Endothelial cell of umbilical vein (primary cell): ENCODE measurements at regions not wholly inside any gene's neighbourhood (a gene's known extent, or its start where the extent isn't known, plus 50 kb on each side); places are given as distances from the start of the nearest gene placed in this dataset.

Experiments used
- BruUV-seq: library from RNA; stranded (reverse); fragments of 400-500 nt; replicated peaks from 2 replicates; lab custom pipeline; 2021; lab: Mats Ljungman, UMichigan
- CTCF ChIA-PET: fragments of 300-600, 350-600 bp; sonication (Branson Sonifier 250); formaldehyde crosslinking; loops from one replicate; lab custom pipeline; 2021; ENCODE audit warnings: antibody characterized with exemption, inconsistent platforms; lab: Charles Lee
- POLR2A ChIA-PET: fragments of 300-600, 350-600 bp; sonication (Branson Sonifier 250); formaldehyde crosslinking; loops from one replicate; lab custom pipeline; 2021; ENCODE audit warnings: antibody characterized with exemption, inconsistent platforms; lab: Charles Lee
- DNase-seq: peaks from one replicate; pipeline ENCODE4 v3.0.0-alpha.2; 2011; ENCODE audit warnings: low read depth, low spot score
- FAIRE-seq: peaks from 2 replicates; lab custom pipeline; 2011; peaks lifted over from hg19 to GRCh38; lab: Jason Lieb, UNC
- H2AFZ ChIP-seq: 2 replicates; pipeline ENCODE4 v1.6.0; 2012; ENCODE audit warnings: low read depth, low read length, control low read depth, inconsistent platforms
- H3K27ac ChIP-seq: 2 replicates; pipeline ENCODE4 v1.5.1; 2011; ENCODE audit warnings: low read depth, mild to moderate bottlenecking, control low read depth, low read length, moderate library complexity; ENCODE audit not compliant: insufficient read depth
- H3K27me3 ChIP-seq, 2 experiments: 2 replicates each; pipeline versions ENCODE4 v1.6.0 to v1.6.1; 2011; ENCODE audit warnings: low read length in 2 of 2, mixed read lengths in 1 of 2; ENCODE audit not compliant: control insufficient read depth in 2 of 2, insufficient read depth in 2 of 2
- H3K36me3 ChIP-seq, 2 experiments: 2 replicates in 1 of 2; 3 replicates in 1 of 2; pipeline ENCODE4 v1.5.1; 2011; ENCODE audit warnings: low read length in 2 of 2, mild to moderate bottlenecking in 1 of 2, moderate library complexity in 1 of 2; ENCODE audit not compliant: control insufficient read depth in 2 of 2, insufficient read depth in 2 of 2; ENCODE audit errors: extremely low read depth in 1 of 2
- H3K4me1 ChIP-seq: 3 replicates; pipeline ENCODE4 v1.5.1; 2011; ENCODE audit warnings: mild to moderate bottlenecking, low read length; ENCODE audit not compliant: control insufficient read depth, insufficient read depth; ENCODE audit errors: extremely low read depth
- H3K4me2 ChIP-seq: 2 replicates; pipeline ENCODE4 v1.6.1; 2011; ENCODE audit warnings: low read length, control low read depth, mixed read lengths; ENCODE audit not compliant: insufficient read depth
- H3K4me3 ChIP-seq, 3 experiments: fragments of 200-600 bp in 1 of 3; sonication (generic), shearing (Covaris generic) in 1 of 3; replicated peaks in 1 of 3; 2 replicates each; pipeline ENCODE4 v1.5.1; 2011 to 2016; ENCODE audit warnings: control low read depth in 3 of 3, low read length in 3 of 3, mild to moderate bottlenecking in 2 of 3, inconsistent platforms in 1 of 3, low read depth in 1 of 3, moderate library complexity in 1 of 3; ENCODE audit not compliant: insufficient read depth in 1 of 3
- H3K79me2 ChIP-seq: 2 replicates; pipeline ENCODE4 v1.6.0; 2012; ENCODE audit warnings: low read length, inconsistent platforms; ENCODE audit not compliant: control insufficient read depth, insufficient read depth
- H3K9ac ChIP-seq: replicated peaks from 2 replicates; pipeline ENCODE3; 2011; ENCODE audit warnings: low read length, control low read depth; ENCODE audit not compliant: insufficient read depth; ENCODE audit errors: extremely low read depth
- H3K9me1 ChIP-seq: replicated peaks from 3 replicates; pipeline ENCODE4 v1.6.0; 2011; ENCODE audit warnings: mild to moderate bottlenecking, low read length; ENCODE audit not compliant: control insufficient read depth, insufficient read depth; ENCODE audit errors: extremely low read depth
- H3K9me3 ChIP-seq: replicated peaks from 2 replicates; pipeline ENCODE4 v1.5.1; 2012; ENCODE audit warnings: low read length, inconsistent platforms; ENCODE audit not compliant: control insufficient read depth, insufficient read depth
- H4K20me1 ChIP-seq: replicated peaks from 2 replicates; pipeline ENCODE3; 2011; ENCODE audit warnings: mild to moderate bottlenecking, low read length; ENCODE audit not compliant: control insufficient read depth, insufficient read depth; ENCODE audit errors: extremely low read depth
- CTCF ChIP-seq, 2 donors: IDR thresholded peaks; 1 replicate in 1 of 2; 2 replicates in 1 of 2; pipeline ENCODE4 v1.5.1; 2011; ENCODE audit warnings: low read length in 2 of 2, mild to moderate bottlenecking in 2 of 2, moderate library complexity in 2 of 2, control low read depth in 1 of 2, inconsistent platforms in 1 of 2, low read depth in 1 of 2; ENCODE audit not compliant: insufficient read depth in 1 of 2; ENCODE audit errors: extremely low read depth in 1 of 2
- FOS ChIP-seq: IDR thresholded peaks from 2 replicates; pipeline ENCODE4 v1.6.1; 2011; ENCODE audit warnings: mild to moderate bottlenecking, low read length, moderate library complexity, borderline replicate concordance; ENCODE audit not compliant: insufficient read depth
- POLR2A ChIP-seq: IDR thresholded peaks from 2 replicates; pipeline ENCODE4 v1.6.1; 2012; ENCODE audit warnings: low read depth, mild to moderate bottlenecking, control low read depth, low read length
- dilution Hi-C: fragments of 300-500 bp; cut with MboI; formaldehyde crosslinking; loops from one replicate; pipeline ENCODE4 v1.15.0; 2019; ENCODE audit warnings: low sequenced_read_pairs; ENCODE audit not compliant: extremely low pct_ligation_motif_present
- intact Hi-C: fragments of 100-400 bp; cut with micrococcal nuclease; formaldehyde crosslinking; loops from one replicate; pipeline ENCODE4 v1.10.0; 2022

- TF ChIP-seq FOS: no peak
- Histone ChIP-seq H3K79me2 (no peaks in the 10 kb centered on the region), H3K9me1 (no peaks in the 10 kb centered on the region), H3K36me3 (no peaks in the 10 kb centered on the region), H2AFZ (no peak overlapping the region), H4K20me1 (no peaks in the 10 kb centered on the region), H3K4me3 (no peak overlapping the region), H3K9me3 (no peaks in the 10 kb centered on the region), H3K27ac (no peak overlapping the region), H3K9ac (no peak overlapping the region), H3K4me1 (no peaks in the 10 kb centered on the region), H3K4me2 (no peak overlapping the region), H3K27me3 (no peaks in the 10 kb centered on the region)
- no TSS peak for BruUV-seq
- dilution Hi-C loops: no loop called here
- ChIA-PET POLR2A (no interaction called here), CTCF (no interaction called here)
- intact Hi-C loops: no loop called here
- DNase-seq (no peak), FAIRE-seq (no peak)
These were observed 450.1 kb upstream of the B3GAT1 start for GRCh38 chr11:134862105-134862502.

GRCh38 chr11:134861490-134862104, 449.6 kb upstream of the B3GAT1 start:
- Histone ChIP-seq H3K79me2 (no peaks in the 10 kb centered on the region), H2AFZ (no peak overlapping the region), H3K27ac (no peak overlapping the region), H3K4me2 (no peak overlapping the region), H4K20me1 (no peaks in the 10 kb centered on the region), H3K4me1 (no peaks in the 10 kb centered on the region), H3K9me3 (no peaks in the 10 kb centered on the region), H3K9ac (no peak overlapping the region), H3K9me1 (no peaks in the 10 kb centered on the region), H3K27me3 (no peaks in the 10 kb centered on the region), H3K4me3 (no peak overlapping the region), H3K36me3 (no peaks in the 10 kb centered on the region)
- no peak for TF ChIP-seq POLR2A
- no peak for TF ChIP-seq CTCF (IDR thresholded peaks at IDR 0.05; ENCODE audit: extremely low read depth in 1 of 2, insufficient read depth in 1 of 2, low read depth in 1 of 2, low read length in 2 of 2)
- ChIA-PET CTCF (no interaction called here), POLR2A (no interaction called here)
- DNase-seq (no peak), FAIRE-seq (no peak)
- dilution Hi-C loops: no loop called here
- intact Hi-C loops: no loop called here
- no TSS peak for BruUV-seq
